ENCODE measurements at regions not wholly inside any gene's neighbourhood (a gene's known extent, or its start where the extent isn't known, plus 50 kb on each side); places are given as distances from the start of the nearest gene placed in this dataset.

DNA sequence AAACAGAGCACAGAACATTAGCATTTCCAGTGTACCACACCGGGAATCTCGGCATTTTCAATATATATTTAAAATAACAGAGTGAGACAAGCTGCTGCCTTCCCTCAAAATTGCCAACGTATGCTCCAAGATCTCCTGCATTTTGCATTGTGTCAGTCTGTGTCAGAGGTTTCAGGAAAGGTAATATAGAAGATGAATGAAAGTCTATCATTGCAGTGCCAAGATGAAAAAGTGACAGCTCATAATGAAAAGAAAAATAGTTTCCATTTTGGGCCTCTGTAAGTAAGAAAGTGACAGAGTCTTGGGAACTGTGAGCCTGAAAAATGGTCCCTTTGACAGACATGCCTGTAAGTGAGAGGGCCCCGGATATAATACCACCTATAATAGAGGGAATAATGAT lies 297.8 kb upstream of the PIK3C3 start:
- no peaks in the 10 kb centered on the region for H3K36me3 Mint-ChIP-seq (ENCODE audit: low read depth, unreplicated experiment)
- Histone ChIP-seq H3K27ac (ENCODE audit: low read depth, low read length) (no peak overlapping the region), H3K9me3 (ENCODE audit: insufficient read depth, low read depth, low read length) (no peaks in the 10 kb centered on the region), H3K36me3 (ENCODE audit: insufficient read depth, low read length) (no peaks in the 10 kb centered on the region), H3K4me3 (ENCODE audit: insufficient read depth, low read depth, low read length) (no peak overlapping the region), H3K27me3 (ENCODE audit: insufficient read depth, low read length) (no peaks in the 10 kb centered on the region), H3K4me1 (ENCODE audit: insufficient read depth, low read length) (no peaks in the 10 kb centered on the region), H4K20me1 (ENCODE audit: insufficient read depth, low read length) (no peaks in the 10 kb centered on the region), H3K4me2 (ENCODE audit: low read length) (no peak overlapping the region), H2AFZ (ENCODE audit: low read depth, low read length) (no peak overlapping the region), H3K9ac (ENCODE audit: low read length) (no peak overlapping the region), H3K79me2 (ENCODE audit: insufficient read depth, low read length) (no peaks in the 10 kb centered on the region)
- H3K4me3 Mint-ChIP-seq (ENCODE audit: unreplicated experiment), result no peak overlapping the region
- DNase-seq (ENCODE audit: low read depth), result no peak
- no peaks in the 10 kb centered on the region for H3K9me3 Mint-ChIP-seq (ENCODE audit: unreplicated experiment)
- H3K27ac Mint-ChIP-seq (ENCODE audit: unreplicated experiment), result no peak overlapping the region
- FAIRE-seq, result no peak
- peaks cover 30% of the 10 kb centered on the region for H3K4me1 Mint-ChIP-seq (ENCODE audit: low read depth, unreplicated experiment)
- TF ChIP-seq EZH2 (IDR thresholded peaks at IDR 0.05; ENCODE audit: insufficient read depth, low read length), result no peak
- TF ChIP-seq, protein P1, sequence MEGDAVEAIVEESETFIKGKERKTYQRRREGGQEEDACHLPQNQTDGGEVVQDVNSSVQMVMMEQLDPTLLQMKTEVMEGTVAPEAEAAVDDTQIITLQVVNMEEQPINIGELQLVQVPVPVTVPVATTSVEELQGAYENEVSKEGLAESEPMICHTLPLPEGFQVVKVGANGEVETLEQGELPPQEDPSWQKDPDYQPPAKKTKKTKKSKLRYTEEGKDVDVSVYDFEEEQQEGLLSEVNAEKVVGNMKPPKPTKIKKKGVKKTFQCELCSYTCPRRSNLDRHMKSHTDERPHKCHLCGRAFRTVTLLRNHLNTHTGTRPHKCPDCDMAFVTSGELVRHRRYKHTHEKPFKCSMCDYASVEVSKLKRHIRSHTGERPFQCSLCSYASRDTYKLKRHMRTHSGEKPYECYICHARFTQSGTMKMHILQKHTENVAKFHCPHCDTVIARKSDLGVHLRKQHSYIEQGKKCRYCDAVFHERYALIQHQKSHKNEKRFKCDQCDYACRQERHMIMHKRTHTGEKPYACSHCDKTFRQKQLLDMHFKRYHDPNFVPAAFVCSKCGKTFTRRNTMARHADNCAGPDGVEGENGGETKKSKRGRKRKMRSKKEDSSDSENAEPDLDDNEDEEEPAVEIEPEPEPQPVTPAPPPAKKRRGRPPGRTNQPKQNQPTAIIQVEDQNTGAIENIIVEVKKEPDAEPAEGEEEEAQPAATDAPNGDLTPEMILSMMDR (IDR thresholded peaks at IDR 0.05; ENCODE audit: insufficient read depth, low read depth, low read length), result no peak
- H3K27me3 Mint-ChIP-seq (ENCODE audit: low read depth, unreplicated experiment), result no peaks in the 10 kb centered on the region

DNA sequence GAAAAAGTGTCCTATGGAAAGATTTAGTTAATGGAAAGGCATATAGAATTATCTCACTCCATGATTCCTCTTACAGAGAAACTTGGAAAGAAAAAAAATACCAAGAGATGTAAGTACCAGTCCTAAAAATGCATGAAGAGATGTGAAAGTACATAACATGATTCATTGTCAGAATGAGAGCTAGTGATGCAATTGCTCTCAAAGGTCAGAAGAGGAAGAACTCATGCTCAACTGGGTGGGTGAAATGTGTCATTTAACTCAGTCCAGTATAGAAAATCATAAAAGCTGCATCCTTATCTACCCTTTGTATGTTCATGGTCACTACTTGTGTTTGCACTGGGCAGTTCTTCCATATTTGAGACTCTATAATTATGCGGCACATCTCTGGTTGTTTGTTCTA lies 300.0 kb upstream of the PIK3C3 start:
- no peak for FAIRE-seq
- Mint-ChIP-seq H3K9me3 (ENCODE audit: unreplicated experiment) (no peaks in the 10 kb centered on the region), H3K27ac (ENCODE audit: unreplicated experiment) (no peak overlapping the region)

GRCh38 chr18:41647914-41648313 lies 307.1 kb upstream of the PIK3C3 start:
- H3K4me3 ChIP-seq (ENCODE audit: insufficient read depth, low read depth, low read length), result no peak overlapping the region
- H3K36me3 ChIP-seq (ENCODE audit: insufficient read depth, low read length), result no peaks in the 10 kb centered on the region
- H2AFZ ChIP-seq (ENCODE audit: low read depth, low read length), result no peak overlapping the region
- Mint-ChIP-seq H3K9me3 (ENCODE audit: unreplicated experiment) (no peaks in the 10 kb centered on the region), H3K4me1 (ENCODE audit: low read depth, unreplicated experiment) (peaks cover 7% of the 10 kb centered on the region), H3K36me3 (ENCODE audit: low read depth, unreplicated experiment) (no peaks in the 10 kb centered on the region), H3K27ac (ENCODE audit: unreplicated experiment) (no peak overlapping the region), H3K27me3 (ENCODE audit: low read depth, unreplicated experiment) (no peaks in the 10 kb centered on the region), H3K4me3 (ENCODE audit: unreplicated experiment) (no peak overlapping the region)
- no peak overlapping the region for H3K4me2 ChIP-seq (ENCODE audit: low read length)
- H3K9me3 ChIP-seq (ENCODE audit: insufficient read depth, low read depth, low read length), result no peaks in the 10 kb centered on the region
- H4K20me1 ChIP-seq (ENCODE audit: insufficient read depth, low read length), result no peaks in the 10 kb centered on the region
- no peak overlapping the region for H3K9ac ChIP-seq (ENCODE audit: low read length)
- no peaks in the 10 kb centered on the region for H3K79me2 ChIP-seq (ENCODE audit: insufficient read depth, low read length)
- DNase-seq (ENCODE audit: low read depth) (no peak), FAIRE-seq (no peak)
- H3K4me1 ChIP-seq (ENCODE audit: insufficient read depth, low read length), result no peaks in the 10 kb centered on the region
- no peaks in the 10 kb centered on the region for H3K27me3 ChIP-seq (ENCODE audit: insufficient read depth, low read length)
- H3K27ac ChIP-seq (ENCODE audit: low read depth, low read length), result no peak overlapping the region
- no peak for TF ChIP-seq EZH2 (IDR thresholded peaks at IDR 0.05; ENCODE audit: insufficient read depth, low read length)
- TF ChIP-seq, protein P1 (IDR thresholded peaks at IDR 0.05; ENCODE audit: insufficient read depth, low read depth, low read length), result no peak

More for the DNA sequence above, 300.0 kb upstream of the PIK3C3 start:
- no peaks in the 10 kb centered on the region for H3K27me3 Mint-ChIP-seq (ENCODE audit: low read depth, unreplicated experiment)
- H3K27ac ChIP-seq (ENCODE audit: low read depth, low read length), result no peak overlapping the region
- no peaks in the 10 kb centered on the region for H3K36me3 ChIP-seq (ENCODE audit: insufficient read depth, low read length)
- H3K9me3 ChIP-seq (ENCODE audit: insufficient read depth, low read depth, low read length), result no peaks in the 10 kb centered on the region
- DNase-seq (ENCODE audit: low read depth), result no peak
- H3K36me3 Mint-ChIP-seq (ENCODE audit: low read depth, unreplicated experiment), result no peaks in the 10 kb centered on the region
- no peak overlapping the region for H3K4me2 ChIP-seq (ENCODE audit: low read length)
- H3K27me3 ChIP-seq (ENCODE audit: insufficient read depth, low read length), result no peaks in the 10 kb centered on the region
- no peaks in the 10 kb centered on the region for H4K20me1 ChIP-seq (ENCODE audit: insufficient read depth, low read length)
- H3K4me1 Mint-ChIP-seq (ENCODE audit: low read depth, unreplicated experiment), result peaks cover 18% of the 10 kb centered on the region
- no peaks in the 10 kb centered on the region for H3K4me1 ChIP-seq (ENCODE audit: insufficient read depth, low read length)
- no peaks in the 10 kb centered on the region for H3K79me2 ChIP-seq (ENCODE audit: insufficient read depth, low read length)
- no peak overlapping the region for H2AFZ ChIP-seq (ENCODE audit: low read depth, low read length)
- no peak overlapping the region for H3K4me3 ChIP-seq (ENCODE audit: insufficient read depth, low read depth, low read length)
- no peak for TF ChIP-seq EZH2 (IDR thresholded peaks at IDR 0.05; ENCODE audit: insufficient read depth, low read length)
- TF ChIP-seq, protein P1 (IDR thresholded peaks at IDR 0.05; ENCODE audit: insufficient read depth, low read depth, low read length), result no peak
- H3K4me3 Mint-ChIP-seq (ENCODE audit: unreplicated experiment), result no peak overlapping the region
- H3K9ac ChIP-seq (ENCODE audit: low read length), result no peak overlapping the region
